Hematopoietic multipotent progenitor cell (in vitro differentiated cells): ENCODE measurements at regions not wholly inside any gene's neighbourhood (a gene's known extent, or its start where the extent isn't known, plus 50 kb on each side); places are given as distances from the start of the nearest gene placed in this dataset.

Experiments used
- DNase-seq, 3 donors: peaks; one replicate each; pipeline ENCODE4 v3.0.0-alpha.2; 2011 to 2015; ENCODE audit warnings: low read depth in 2 of 3, low spot score in 2 of 3

DNA sequence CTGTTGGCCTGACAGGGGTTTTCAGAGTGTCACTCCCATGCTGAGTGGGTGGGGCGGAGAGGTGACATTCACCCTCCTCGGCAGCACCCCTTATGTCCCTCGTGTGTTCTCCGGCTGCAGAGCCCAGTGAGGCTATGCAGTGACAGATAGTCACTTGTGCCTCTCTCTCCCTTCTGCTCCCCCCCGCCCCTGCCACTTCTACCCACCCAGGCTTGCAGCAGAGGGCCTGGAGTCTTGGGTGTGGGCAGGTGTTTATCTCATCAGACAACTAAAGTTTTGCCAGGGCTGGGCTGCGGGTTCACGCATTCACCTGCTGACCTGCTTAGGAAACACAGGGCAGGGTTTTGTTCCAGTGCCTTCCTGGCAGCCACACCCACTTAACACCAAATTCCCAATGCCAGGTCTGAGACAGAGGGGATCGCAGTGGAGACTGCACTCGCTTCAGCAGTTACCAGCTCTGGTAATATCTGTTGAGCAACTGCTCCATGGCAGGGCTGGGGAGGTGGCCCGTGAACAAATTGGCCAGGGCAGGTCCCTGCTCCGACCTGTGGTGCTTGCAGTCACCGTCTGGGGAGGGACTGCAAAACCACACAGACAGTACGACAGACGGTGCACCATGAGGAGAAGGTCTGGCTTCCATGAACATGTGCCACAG lies 50.5 kb upstream of the ADA2 start:
- DNase-seq, result no peak

DNA sequence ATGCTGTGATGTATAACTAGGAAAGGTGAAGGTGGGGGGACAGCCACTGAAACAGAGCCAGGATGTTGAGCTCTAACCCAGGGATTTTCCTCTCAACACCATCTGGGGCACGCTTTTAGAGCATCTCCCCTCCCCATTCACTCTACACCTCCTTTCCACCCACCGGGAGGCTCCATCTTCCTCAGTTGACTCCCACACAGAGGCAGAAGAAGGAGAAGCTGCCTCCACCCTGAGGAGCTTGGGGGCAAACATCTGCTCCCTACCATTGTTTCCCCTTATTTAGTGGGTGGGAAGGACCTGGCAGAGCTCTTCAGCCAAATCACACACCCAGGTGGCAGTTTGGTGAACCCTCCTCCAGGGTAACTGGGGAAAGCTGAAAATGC lies 50.0 kb upstream of the ADA2 start:
- no peak for DNase-seq
